ENCODE measurements at regions not wholly inside any gene's neighbourhood (a gene's known extent, or its start where the extent isn't known, plus 50 kb on each side); places are given as distances from the start of the nearest gene placed in this dataset.

- H3K36me3 ChIP-seq (ENCODE audit: insufficient read depth, low read length) = no peaks in the 10 kb centered on the region
- no peaks in the 10 kb centered on the region for H3K79me2 ChIP-seq (ENCODE audit: insufficient read depth, low read length)
- H3K4me1 ChIP-seq (ENCODE audit: insufficient read depth, low read length) = no peaks in the 10 kb centered on the region
- no peak overlapping the region for H3K4me3 ChIP-seq (ENCODE audit: insufficient read depth, low read depth, low read length)
- H2AFZ ChIP-seq (ENCODE audit: low read depth, low read length) = no peak overlapping the region
- no peaks in the 10 kb centered on the region for H4K20me1 ChIP-seq (ENCODE audit: insufficient read depth, low read length)
- Mint-ChIP-seq H3K9me3 (ENCODE audit: unreplicated experiment) (peaks cover 10% of the 10 kb centered on the region), H3K4me3 (ENCODE audit: unreplicated experiment) (no peak overlapping the region), H3K27me3 (ENCODE audit: low read depth, unreplicated experiment) (peaks cover 17% of the 10 kb centered on the region), H3K36me3 (ENCODE audit: low read depth, unreplicated experiment) (peaks cover 4% of the 10 kb centered on the region), H3K27ac (ENCODE audit: unreplicated experiment) (no peak overlapping the region), H3K4me1 (ENCODE audit: low read depth, unreplicated experiment) (peaks cover 14% of the 10 kb centered on the region)
- no peak overlapping the region for H3K4me2 ChIP-seq (ENCODE audit: low read length)
- H3K9ac ChIP-seq (ENCODE audit: low read length) = no peak overlapping the region
- TF ChIP-seq CTCF (IDR thresholded peaks at IDR 0.05; ENCODE audit: insufficient read depth, low read depth, low read length) = no peak
- no peak for TF ChIP-seq EZH2 (IDR thresholded peaks at IDR 0.05; ENCODE audit: insufficient read depth, low read length)
- H3K27ac ChIP-seq (ENCODE audit: low read depth, low read length) = no peak overlapping the region
- no peaks in the 10 kb centered on the region for H3K9me3 ChIP-seq (ENCODE audit: insufficient read depth, low read depth, low read length)
- H3K27me3 ChIP-seq (ENCODE audit: insufficient read depth, low read length) = no peaks in the 10 kb centered on the region
- peak; percentile 18 for DNase-seq (ENCODE audit: low read depth)
- no peak for FAIRE-seq
Observed at GRCh38 chr10:8255301-8255700, 200.8 kb downstream of the GATA3 start.

GRCh38 chr10:8260645-8261044, 206.2 kb downstream of the GATA3 start:
- Histone ChIP-seq H3K27ac (ENCODE audit: low read depth, low read length) (no peak overlapping the region), H3K79me2 (ENCODE audit: insufficient read depth, low read length) (no peaks in the 10 kb centered on the region), H3K9me3 (ENCODE audit: insufficient read depth, low read depth, low read length) (no peaks in the 10 kb centered on the region), H3K4me3 (ENCODE audit: insufficient read depth, low read depth, low read length) (no peak overlapping the region), H3K36me3 (ENCODE audit: insufficient read depth, low read length) (no peaks in the 10 kb centered on the region), H3K4me2 (ENCODE audit: low read length) (no peak overlapping the region), H3K9ac (ENCODE audit: low read length) (no peak overlapping the region), H3K27me3 (ENCODE audit: insufficient read depth, low read length) (no peaks in the 10 kb centered on the region), H2AFZ (ENCODE audit: low read depth, low read length) (no peak overlapping the region), H3K4me1 (ENCODE audit: insufficient read depth, low read length) (no peaks in the 10 kb centered on the region), H4K20me1 (ENCODE audit: insufficient read depth, low read length) (no peaks in the 10 kb centered on the region)
- Mint-ChIP-seq H3K4me3 (ENCODE audit: unreplicated experiment) (no peak overlapping the region), H3K4me1 (ENCODE audit: low read depth, unreplicated experiment) (peaks cover 8% of the 10 kb centered on the region), H3K36me3 (ENCODE audit: low read depth, unreplicated experiment) (peaks cover 4% of the 10 kb centered on the region), H3K27ac (ENCODE audit: unreplicated experiment) (no peak overlapping the region), H3K9me3 (ENCODE audit: unreplicated experiment) (peaks cover 10% of the 10 kb centered on the region), H3K27me3 (ENCODE audit: low read depth, unreplicated experiment) (peaks cover 26% of the 10 kb centered on the region)
- TF ChIP-seq EZH2 (IDR thresholded peaks at IDR 0.05; ENCODE audit: insufficient read depth, low read length) (no peak), CTCF (IDR thresholded peaks at IDR 0.05; ENCODE audit: insufficient read depth, low read depth, low read length) (no peak)
- no peak for DNase-seq (ENCODE audit: low read depth)
- FAIRE-seq = no peak

- H3K27ac ChIP-seq (ENCODE audit: low read depth, low read length) = no peak overlapping the region
- H3K9ac ChIP-seq (ENCODE audit: low read length) = no peak overlapping the region
- H3K4me3 ChIP-seq (ENCODE audit: insufficient read depth, low read depth, low read length) = no peak overlapping the region
- Mint-ChIP-seq H3K27me3 (ENCODE audit: low read depth, unreplicated experiment) (peaks cover 20% of the 10 kb centered on the region), H3K27ac (ENCODE audit: unreplicated experiment) (no peak overlapping the region), H3K4me1 (ENCODE audit: low read depth, unreplicated experiment) (no peaks in the 10 kb centered on the region), H3K4me3 (ENCODE audit: unreplicated experiment) (no peak overlapping the region), H3K9me3 (ENCODE audit: unreplicated experiment) (peaks cover 4% of the 10 kb centered on the region), H3K36me3 (ENCODE audit: low read depth, unreplicated experiment) (no peaks in the 10 kb centered on the region)
- H3K4me2 ChIP-seq (ENCODE audit: low read length) = no peak overlapping the region
- no peaks in the 10 kb centered on the region for H3K36me3 ChIP-seq (ENCODE audit: insufficient read depth, low read length)
- no peaks in the 10 kb centered on the region for H3K9me3 ChIP-seq (ENCODE audit: insufficient read depth, low read depth, low read length)
- no peak for TF ChIP-seq EZH2 (IDR thresholded peaks at IDR 0.05; ENCODE audit: insufficient read depth, low read length)
- TF ChIP-seq CTCF (IDR thresholded peaks at IDR 0.05; ENCODE audit: insufficient read depth, low read depth, low read length) = no peak
- no peaks in the 10 kb centered on the region for H3K27me3 ChIP-seq (ENCODE audit: insufficient read depth, low read length)
- no peaks in the 10 kb centered on the region for H4K20me1 ChIP-seq (ENCODE audit: insufficient read depth, low read length)
- H3K79me2 ChIP-seq (ENCODE audit: insufficient read depth, low read length) = no peaks in the 10 kb centered on the region
- no peak overlapping the region for H2AFZ ChIP-seq (ENCODE audit: low read depth, low read length)
- DNase-seq (ENCODE audit: low read depth) = no peak
- no peaks in the 10 kb centered on the region for H3K4me1 ChIP-seq (ENCODE audit: insufficient read depth, low read length)
- no peak for FAIRE-seq
Observed at GRCh38 chr10:8262317-8262716, 207.8 kb downstream of the GATA3 start.
